ENCODE measurements at regions not wholly inside any gene's neighbourhood (a gene's known extent, or its start where the extent isn't known, plus 50 kb on each side); places are given as distances from the start of the nearest gene placed in this dataset.

DNA sequence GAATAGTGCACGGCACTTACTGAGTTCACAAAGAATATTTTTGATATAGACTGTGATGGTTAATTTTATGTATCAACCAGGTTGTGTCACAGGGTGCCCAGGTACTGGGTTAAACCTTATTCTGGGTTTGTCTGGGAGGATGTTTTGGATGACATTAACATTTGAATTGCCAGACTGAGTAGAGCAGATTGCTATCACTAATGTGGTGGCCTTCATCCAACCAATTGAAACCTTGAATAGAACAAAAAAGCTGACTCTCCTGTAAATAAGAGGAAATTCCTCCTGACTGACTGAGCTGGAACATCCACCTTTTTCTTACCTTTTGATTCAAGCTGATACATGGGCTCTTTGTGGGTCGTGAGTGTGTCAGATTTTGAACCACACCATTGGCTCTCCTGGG lies 1424.4 kb upstream of the MIR17HG start:
- ATAC-seq (ENCODE audit: low read depth) (no peak), DNase-seq (no peak)
- Histone ChIP-seq H3K14ac (replicated peaks; ENCODE audit: low read depth, low read length) (no peak overlapping the region), H3K27ac (ENCODE audit: insufficient read depth, low read length) (no peak overlapping the region), H3K27me3 (ENCODE audit: control insufficient read depth, insufficient read depth, low read length) (no peaks in the 10 kb centered on the region), H2BK15ac (ENCODE audit: low read depth, low read length) (no peak overlapping the region), H3K4ac (ENCODE audit: low read depth, low read length) (no peak overlapping the region), H2AFZ (replicated peaks; ENCODE audit: low read length, poor library complexity) (no peak overlapping the region), H4K5ac (ENCODE audit: low read depth, low read length) (no peak overlapping the region), H2AK5ac (ENCODE audit: low read depth, low read length) (no peak overlapping the region), H3K23ac (ENCODE audit: low read depth, low read length) (no peak overlapping the region), H3K9me3 (ENCODE audit: control insufficient read depth, insufficient read depth, low read length) (no peaks in the 10 kb centered on the region), H3K4me1 (ENCODE audit: control insufficient read depth, insufficient read depth, low read length) (no peaks in the 10 kb centered on the region), H2BK20ac (ENCODE audit: low read depth, low read length) (no peak overlapping the region), H2BK120ac (ENCODE audit: low read depth, low read length) (no peak overlapping the region), H3K4me3 (ENCODE audit: insufficient read depth, low read depth, low read length) (no peak overlapping the region), H3K79me1 (ENCODE audit: low read depth in 1 of 2, low read length in 2 of 2) (no peaks in the 10 kb centered on the region), H2BK5ac (ENCODE audit: low read depth, low read length, poor library complexity, severe bottlenecking) (no peak overlapping the region), H2AK9ac (replicated peaks; ENCODE audit: low read depth, low read length, poor library complexity) (no peak overlapping the region), H3K9ac (ENCODE audit: low read depth, low read length) (no peak overlapping the region), H4K8ac (ENCODE audit: low read depth in 2 of 2, low read length in 2 of 2) (no peak overlapping the region), H4K20me1 (ENCODE audit: insufficient read depth, low read length) (no peaks in the 10 kb centered on the region), H3K56ac (ENCODE audit: extremely low read depth, insufficient read depth, low read length) (no peak overlapping the region), H3K9me1 (ENCODE audit: insufficient read depth, low read length) (no peaks in the 10 kb centered on the region), H3K4me2 (ENCODE audit: low read depth, low read length) (no peak overlapping the region), H3K36me3 (ENCODE audit: control insufficient read depth, insufficient read depth, low read length) (no peaks in the 10 kb centered on the region), H4K91ac (ENCODE audit: insufficient read depth, low read depth, low read length) (no peak overlapping the region), H3K18ac (ENCODE audit: low read depth, low read length) (no peak overlapping the region)
- no TSS peak for BruUV-seq (replicated peaks)
- dilution Hi-C loops (cut with HindIII; ENCODE audit: low sequenced_read_pairs, unreplicated experiment) (no loop called here), in situ Hi-C loops (cut with MboI; ENCODE audit: low sequenced_read_pairs) (no loop called here), intact Hi-C loops (cut with micrococcal nuclease) (no loop called here)
- ChIA-PET CTCF (no interaction called here), POLR2A (ENCODE audit: unreplicated experiment) (no interaction called here)
- TF ChIP-seq USF2 (IDR thresholded peaks at IDR 0.05; ENCODE audit: low read depth, low read length) = no peak
- TF ChIP-seq CHD1 (IDR thresholded peaks at IDR 0.05; ENCODE audit: low read depth, low read length) = no peak
- TF ChIP-seq NFE2L2 (IDR thresholded peaks at IDR 0.05; ENCODE audit: low read depth, low read length) = no peak
- no peak for TF ChIP-seq RCOR1 (IDR thresholded peaks at IDR 0.05; ENCODE audit: insufficient replicate concordance, low read length)
- no peak for TF ChIP-seq SMC3 (IDR thresholded peaks at IDR 0.05; ENCODE audit: low read depth, low read length)
- TF ChIP-seq FOS (IDR thresholded peaks at IDR 0.05; ENCODE audit: low read depth, low read length) = no peak
- TF ChIP-seq, protein P1, sequence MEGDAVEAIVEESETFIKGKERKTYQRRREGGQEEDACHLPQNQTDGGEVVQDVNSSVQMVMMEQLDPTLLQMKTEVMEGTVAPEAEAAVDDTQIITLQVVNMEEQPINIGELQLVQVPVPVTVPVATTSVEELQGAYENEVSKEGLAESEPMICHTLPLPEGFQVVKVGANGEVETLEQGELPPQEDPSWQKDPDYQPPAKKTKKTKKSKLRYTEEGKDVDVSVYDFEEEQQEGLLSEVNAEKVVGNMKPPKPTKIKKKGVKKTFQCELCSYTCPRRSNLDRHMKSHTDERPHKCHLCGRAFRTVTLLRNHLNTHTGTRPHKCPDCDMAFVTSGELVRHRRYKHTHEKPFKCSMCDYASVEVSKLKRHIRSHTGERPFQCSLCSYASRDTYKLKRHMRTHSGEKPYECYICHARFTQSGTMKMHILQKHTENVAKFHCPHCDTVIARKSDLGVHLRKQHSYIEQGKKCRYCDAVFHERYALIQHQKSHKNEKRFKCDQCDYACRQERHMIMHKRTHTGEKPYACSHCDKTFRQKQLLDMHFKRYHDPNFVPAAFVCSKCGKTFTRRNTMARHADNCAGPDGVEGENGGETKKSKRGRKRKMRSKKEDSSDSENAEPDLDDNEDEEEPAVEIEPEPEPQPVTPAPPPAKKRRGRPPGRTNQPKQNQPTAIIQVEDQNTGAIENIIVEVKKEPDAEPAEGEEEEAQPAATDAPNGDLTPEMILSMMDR (conservative IDR thresholded peaks at IDR 0.05; ENCODE audit: low read depth, low read length) = no peak
- no peak for TF ChIP-seq BHLHE40 (IDR thresholded peaks at IDR 0.05; ENCODE audit: low read depth, low read length)
- WGBS, 2 experiments (ENCODE audit: extremely low coverage in 2 of 2, insufficient read length in 1 of 2) = no CpG with 5 or more reads among the region's 2 CpGs

Data from IMR-90 (cell line).